H1 (cell line): ENCODE measurements at regions not wholly inside any gene's neighbourhood (a gene's known extent, or its start where the extent isn't known, plus 50 kb on each side); places are given as distances from the start of the nearest gene placed in this dataset.
"Not testable (repeated sequence)": the region's sequence is repeated elsewhere in the genome, so short reads cannot be mapped to it uniquely, and the experiment has no call there.

ENCODE experiments used
- CTCF ChIA-PET: fragments of 300-600 bp; sonication (Branson Sonifier 250); formaldehyde crosslinking; loops from one replicate; lab custom pipeline; 2021; ENCODE audit not compliant: partially characterized antibody; lab: Charles Lee
- POLR2A ChIA-PET: fragments of 300-600 bp; sonication (Branson Sonifier 250); formaldehyde crosslinking; loops from one replicate; lab custom pipeline; 2021; ENCODE audit warnings: inconsistent platforms; ENCODE audit not compliant: partially characterized antibody; lab: Charles Lee
- DNase-seq, 2 experiments: peaks; one replicate each; pipeline versions ENCODE4 v3.0.0 to v3.0.0-alpha.2; 2010 to 2022; ENCODE audit warnings: low spot score in 2 of 2, low read depth in 1 of 2, mixed read lengths in 1 of 2
- FAIRE-seq: peaks from 2 replicates; lab custom pipeline; 2011; peaks lifted over from hg19 to GRCh38; lab: Jason Lieb, UNC
- H2AFZ ChIP-seq: 2 replicates; pipeline ENCODE4 v1.8.1; 2012; ENCODE audit warnings: low read length, inconsistent platforms
- H2AK5ac ChIP-seq: 2 replicates; pipeline ENCODE4 v1.6.1; 2013; ENCODE audit warnings: low read depth, low read length
- H2BK120ac ChIP-seq: replicated peaks from 2 replicates; pipeline ENCODE3; 2013; ENCODE audit warnings: low read depth, low read length, inconsistent platforms
- H2BK12ac ChIP-seq: 2 replicates; pipeline ENCODE4 v1.6.1; 2013; ENCODE audit warnings: low read depth, low read length
- H2BK15ac ChIP-seq: 2 replicates; pipeline ENCODE4 v1.6.1; 2013; ENCODE audit warnings: low read length
- H2BK20ac ChIP-seq: 2 replicates; pipeline ENCODE4 v1.6.1; 2013; ENCODE audit warnings: low read length
- H2BK5ac ChIP-seq: 2 replicates; pipeline ENCODE4 v1.6.1; 2013; ENCODE audit warnings: low read depth, low read length
- H3K14ac ChIP-seq: 2 replicates; pipeline ENCODE4 v1.6.1; 2013; ENCODE audit warnings: inconsistent platforms; ENCODE audit not compliant: insufficient read length
- H3K18ac ChIP-seq: 2 replicates; pipeline ENCODE4 v1.6.1; 2013; ENCODE audit warnings: low read length; ENCODE audit errors: extremely low read depth
- H3K23ac ChIP-seq: 2 replicates; pipeline ENCODE4 v1.6.1; 2013; ENCODE audit warnings: inconsistent platforms; ENCODE audit not compliant: insufficient read length
- H3K23me2 ChIP-seq: 2 replicates; pipeline ENCODE4 v1.6.1; 2013; ENCODE audit warnings: low read depth, low read length
- H3K27ac ChIP-seq: 2 replicates; pipeline ENCODE4 v1.6.1; 2011; ENCODE audit warnings: low read depth, low read length, inconsistent platforms
- H3K27me3 ChIP-seq, 4 experiments: replicated peaks in 1 of 4; 1 replicate in 1 of 4; 2 replicates in 3 of 4; pipeline versions ENCODE4 v1.6.1 to v1.8.1; 2011 to 2013; ENCODE audit warnings: low read length in 3 of 4, mild to moderate bottlenecking in 3 of 4, inconsistent platforms in 2 of 4, mixed read lengths in 2 of 4, moderate library complexity in 1 of 4; ENCODE audit not compliant: control insufficient read depth in 3 of 4, insufficient read depth in 3 of 4; ENCODE audit errors: extremely low read depth in 1 of 4
- H3K36me3 ChIP-seq, 4 experiments: 2 replicates each; pipeline versions ENCODE4 v1.6.1 to v1.8.1; 2011 to 2013; ENCODE audit warnings: mild to moderate bottlenecking in 4 of 4, low read length in 3 of 4, moderate library complexity in 2 of 4, control low read depth in 1 of 4, inconsistent platforms in 1 of 4; ENCODE audit not compliant: insufficient read depth in 4 of 4, control insufficient read depth in 2 of 4
- H3K4ac ChIP-seq: replicated peaks from 2 replicates; pipeline ENCODE3; 2013; ENCODE audit warnings: low read length, low read depth, mixed read lengths, inconsistent platforms; ENCODE audit not compliant: insufficient read length
- H3K4me1 ChIP-seq, 4 experiments: replicated peaks in 1 of 4; 1 replicate in 1 of 4; 2 replicates in 3 of 4; pipeline versions ENCODE4 v1.6.1 to v1.8.1; 2011 to 2013; ENCODE audit warnings: low read length in 3 of 4, inconsistent platforms in 2 of 4, mixed read lengths in 1 of 4; ENCODE audit not compliant: insufficient read depth in 4 of 4, control insufficient read depth in 3 of 4
- H3K4me2 ChIP-seq, 2 experiments: 2 replicates each; pipeline versions ENCODE4 v1.6.1 to v1.8.1; 2011 to 2013; ENCODE audit warnings: low read depth in 2 of 2, low read length in 2 of 2, control low read depth in 1 of 2, inconsistent platforms in 1 of 2, mild to moderate bottlenecking in 1 of 2; ENCODE audit not compliant: insufficient read depth in 1 of 2
- H3K4me3 ChIP-seq, 4 experiments: fragments of 200-600, 300-600 bp in 1 of 4; sonication (generic), shearing (Covaris generic), sonication (Bioruptor Twin) in 1 of 4; 2 replicates each; pipeline versions ENCODE4 v1.5.1 to v1.8.1; 2011 to 2016; ENCODE audit warnings: low read length in 4 of 4, low read depth in 3 of 4, control low read depth in 2 of 4, inconsistent platforms in 2 of 4, mild to moderate bottlenecking in 2 of 4, mixed read lengths in 1 of 4, moderate library complexity in 1 of 4; ENCODE audit not compliant: insufficient read depth in 2 of 4; ENCODE audit errors: extremely low read depth in 1 of 4
- H3K56ac ChIP-seq: replicated peaks from 2 replicates; pipeline ENCODE3; 2013; ENCODE audit warnings: low read depth, mild to moderate bottlenecking, mixed read lengths, low read length, inconsistent platforms; ENCODE audit not compliant: insufficient read length
- H3K79me1 ChIP-seq: 2 replicates; pipeline ENCODE4 v1.6.1; 2013; ENCODE audit warnings: low read depth, low read length, control low read depth
- H3K79me2 ChIP-seq, 2 experiments: 2 replicates each; pipeline versions ENCODE4 v1.6.1 to v1.8.1; 2012 to 2013; ENCODE audit warnings: low read length in 2 of 2, mild to moderate bottlenecking in 2 of 2, inconsistent platforms in 1 of 2; ENCODE audit not compliant: insufficient read depth in 2 of 2, control insufficient read depth in 1 of 2
- H3K9ac ChIP-seq, 4 experiments: replicated peaks in 1 of 4; 1 replicate in 1 of 4; 2 replicates in 3 of 4; pipeline versions ENCODE4 v1.6.1 to v1.8.1; 2011 to 2013; ENCODE audit warnings: low read depth in 3 of 4, low read length in 3 of 4, control low read depth in 2 of 4, mild to moderate bottlenecking in 2 of 4, moderate library complexity in 2 of 4, inconsistent platforms in 1 of 4; ENCODE audit errors: extremely low read depth in 1 of 4
- H3K9me3 ChIP-seq, 2 experiments: 2 replicates each; pipeline versions ENCODE4 v1.6.1 to v1.8.1; 2012 to 2013; ENCODE audit warnings: mild to moderate bottlenecking in 2 of 2, moderate library complexity in 2 of 2, control low read depth in 1 of 2, inconsistent platforms in 1 of 2, low read depth in 1 of 2, low read length in 1 of 2, mixed read lengths in 1 of 2; ENCODE audit not compliant: insufficient read depth in 2 of 2
- H4K20me1 ChIP-seq, 2 experiments: replicated peaks in 1 of 2; 2 replicates each; pipeline versions ENCODE3 to v1.8.1; 2011 to 2013; ENCODE audit warnings: inconsistent platforms in 2 of 2, low read length in 2 of 2, mild to moderate bottlenecking in 1 of 2; ENCODE audit not compliant: insufficient read depth in 2 of 2, control insufficient read depth in 1 of 2
- H4K5ac ChIP-seq: 2 replicates; pipeline ENCODE4 v1.6.1; 2013; ENCODE audit warnings: low read length, low read depth, mixed read lengths, inconsistent platforms; ENCODE audit not compliant: insufficient read length
- H4K8ac ChIP-seq: 2 replicates; pipeline ENCODE4 v1.8.0; 2013; ENCODE audit warnings: mild to moderate bottlenecking, moderate library complexity, low read length, inconsistent platforms; ENCODE audit not compliant: insufficient read depth; ENCODE audit errors: extremely low read depth
- H4K91ac ChIP-seq: replicated peaks from 2 replicates; pipeline ENCODE3; 2013; ENCODE audit warnings: low read length, mixed read lengths, inconsistent platforms; ENCODE audit not compliant: insufficient read length
- WGBS, 2 experiments: shearing (Covaris generic) in 1 of 2; methylation state at CpG; one replicate each; pipeline versions ENCODE4 v1.1.6 to v1.1.7; 2013 to 2015; ENCODE audit warnings: low lambda C conversion rate in 2 of 2, mixed read lengths in 2 of 2, inconsistent platforms in 1 of 2, low coverage in 1 of 2, missing lambda C conversion rate in 1 of 2; ENCODE audit not compliant: insufficient replicate concordance in 2 of 2, insufficient coverage in 1 of 2, insufficient read length in 1 of 2; ENCODE audit errors: extremely low coverage in 1 of 2, missing lambda C conversion rate in 1 of 2; 5-methylcytosine and 5-hydroxymethylcytosine counted together

- DNase-seq, H3K14ac ChIP-seq, H4K5ac ChIP-seq, H2BK12ac ChIP-seq, H3K4me1 ChIP-seq, H3K79me2 ChIP-seq, H3K36me3 ChIP-seq, H2BK120ac ChIP-seq, H4K20me1 ChIP-seq, H2BK15ac ChIP-seq, H3K23ac ChIP-seq, H3K4me3 ChIP-seq, H3K9me3 ChIP-seq, H2AK5ac ChIP-seq, H2AFZ ChIP-seq, H3K79me1 ChIP-seq, H3K27me3 ChIP-seq, CTCF ChIA-PET, H3K56ac ChIP-seq, H3K4ac ChIP-seq, POLR2A ChIA-PET, H3K18ac ChIP-seq, H3K4me2 ChIP-seq, H2BK5ac ChIP-seq, H2BK20ac ChIP-seq, H3K23me2 ChIP-seq, H3K9ac ChIP-seq, H4K91ac ChIP-seq, H4K8ac ChIP-seq, H3K27ac ChIP-seq, FAIRE-seq: not testable (repeated sequence)
- WGBS, 2 experiments = 91% methylated on average over 2 of the region's 2 CpGs; no CpG with 5 or more reads in 1 of the 2 experiments
Observed at GRCh38 chr7:128581825-128582561, 90.1 kb upstream of the GARIN1A start.

GRCh38 chr7:128586715-128587114 is 85.4 kb upstream of the GARIN1A start:
- H2BK120ac ChIP-seq, H4K20me1 ChIP-seq, H3K79me2 ChIP-seq, H3K27me3 ChIP-seq, H4K8ac ChIP-seq, H3K9ac ChIP-seq, H3K23ac ChIP-seq, FAIRE-seq, H3K9me3 ChIP-seq, H2BK12ac ChIP-seq, H3K14ac ChIP-seq, POLR2A ChIA-PET, H2BK15ac ChIP-seq, H3K18ac ChIP-seq, H3K27ac ChIP-seq, H3K4me2 ChIP-seq, CTCF ChIA-PET, DNase-seq, H2BK20ac ChIP-seq, H3K56ac ChIP-seq, H2BK5ac ChIP-seq, H4K5ac ChIP-seq, H3K4me3 ChIP-seq, H3K4me1 ChIP-seq, H3K79me1 ChIP-seq, H4K91ac ChIP-seq, H2AK5ac ChIP-seq, H3K4ac ChIP-seq, H3K23me2 ChIP-seq, H3K36me3 ChIP-seq, H2AFZ ChIP-seq: not testable (repeated sequence)
